GM12891 (cell line): ENCODE measurements at regions not wholly inside any gene's neighbourhood (a gene's known extent, or its start where the extent isn't known, plus 50 kb on each side); places are given as distances from the start of the nearest gene placed in this dataset.

ENCODE experiments used
- POLR2A ChIP-seq: IDR thresholded peaks from 2 replicates; pipeline ENCODE4 v1.6.1; 2011; ENCODE audit warnings: low read depth, low read length, control low read depth
- POLR2AphosphoS5 ChIP-seq: IDR thresholded peaks from 2 replicates; pipeline ENCODE4 v1.6.1; 2011; ENCODE audit warnings: low read depth, low read length, control low read depth
- TAF1 ChIP-seq: IDR thresholded peaks from 2 replicates; pipeline ENCODE4 v1.6.1; 2011; ENCODE audit warnings: low read depth, low read length, control low read depth

DNA sequence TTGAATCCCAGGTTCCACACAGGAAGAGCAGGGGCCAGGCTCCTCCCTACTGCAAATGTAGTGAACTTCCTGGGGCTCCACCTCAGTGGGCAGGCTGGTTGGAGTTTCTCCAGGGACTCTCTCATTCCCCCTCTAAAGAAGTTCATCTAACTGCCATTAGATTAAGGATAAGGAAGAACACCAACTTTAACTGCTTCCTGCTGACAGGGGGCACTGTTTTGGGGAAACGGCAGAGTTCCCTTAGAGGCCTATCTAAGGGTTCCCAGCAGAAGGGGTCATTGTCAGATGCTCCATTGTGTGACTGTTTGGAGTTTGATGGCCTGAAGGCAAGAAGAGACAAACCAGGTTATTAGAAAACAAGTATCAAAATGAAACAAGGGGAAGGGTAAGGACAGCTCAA is 2159.7 kb upstream of the PIK3C3 start:
- TF ChIP-seq POLR2AphosphoS5: no peak
- TF ChIP-seq TAF1: no peak
- no peak for TF ChIP-seq POLR2A
